Nucleus accumbens (tissue), 56 donors: ENCODE measurements at regions not wholly inside any gene's neighbourhood (a gene's known extent, or its start where the extent isn't known, plus 50 kb on each side); places are given as distances from the start of the nearest gene placed in this dataset.

Experiments
- DNase-seq, 56 donors: peaks; one replicate each; lab custom pipeline; 2025; lab: John Stamatoyannopoulos, UW

DNA sequence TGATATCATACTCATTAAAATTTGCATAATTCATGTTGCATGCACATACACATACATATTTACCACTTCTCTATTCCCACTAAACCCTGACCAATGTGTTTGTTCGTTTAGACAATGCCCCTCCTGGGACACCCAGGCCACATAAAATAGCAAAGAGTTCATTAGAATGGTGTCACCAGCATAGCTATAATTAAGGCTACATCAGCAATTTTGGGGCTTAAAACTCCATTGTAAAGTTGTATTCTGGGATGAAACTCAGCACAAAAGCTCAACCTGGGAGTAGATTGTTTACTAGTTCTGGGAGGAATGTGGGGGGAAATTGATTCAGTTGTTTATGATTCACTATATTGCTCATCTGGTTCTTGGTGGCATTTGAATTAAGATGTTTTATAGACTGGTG, 522.2 kb upstream of the SUCLG2 start:
- DNase-seq, result no peak

DNA sequence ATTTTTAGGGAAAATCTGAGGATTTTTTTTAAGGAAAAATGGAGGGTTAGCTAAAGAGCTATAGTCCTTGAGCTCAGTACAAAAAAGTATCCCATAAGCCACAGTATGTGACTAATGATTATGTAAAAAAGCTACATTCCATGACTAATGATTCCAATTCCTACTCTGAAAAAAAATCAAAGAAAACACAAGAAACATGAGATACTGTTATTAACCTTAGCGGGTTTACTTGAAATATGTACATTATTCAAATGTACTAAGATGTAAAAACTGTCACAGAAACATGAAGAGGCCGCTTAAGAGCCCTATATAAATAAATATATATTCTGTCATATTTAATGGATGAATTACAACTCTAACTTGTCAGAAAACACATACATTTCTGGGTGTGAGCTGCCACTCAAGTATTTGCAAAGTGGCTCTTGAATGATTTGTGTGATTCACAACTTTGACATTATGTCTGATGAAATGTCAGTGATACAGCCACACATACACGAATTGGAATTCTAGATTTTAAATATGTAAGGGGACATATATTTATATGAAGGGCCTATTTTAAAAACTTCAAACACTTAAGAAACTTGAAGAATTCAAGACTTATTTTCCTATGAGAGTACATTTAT, 518.7 kb upstream of the SUCLG2 start:
- no peak for DNase-seq

DNA sequence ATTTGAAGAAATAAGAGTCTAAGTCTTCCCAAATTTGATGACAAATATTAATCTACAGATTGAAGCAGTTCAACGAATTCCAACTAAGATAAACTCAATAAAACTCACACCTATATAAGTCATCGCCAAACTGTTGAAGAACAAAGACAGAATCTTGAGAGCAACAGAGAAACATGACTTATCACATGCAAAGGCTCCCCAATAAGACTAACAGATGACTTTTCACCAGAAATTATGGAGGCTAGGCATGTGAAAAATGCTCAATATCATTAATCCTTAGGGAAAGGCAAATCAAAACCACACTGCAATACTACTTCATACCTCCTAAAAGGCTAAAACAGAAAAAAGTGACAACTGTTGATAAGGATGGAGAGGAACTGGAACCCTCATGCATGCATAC, 517.6 kb upstream of the SUCLG2 start:
- no peak for DNase-seq

DNA sequence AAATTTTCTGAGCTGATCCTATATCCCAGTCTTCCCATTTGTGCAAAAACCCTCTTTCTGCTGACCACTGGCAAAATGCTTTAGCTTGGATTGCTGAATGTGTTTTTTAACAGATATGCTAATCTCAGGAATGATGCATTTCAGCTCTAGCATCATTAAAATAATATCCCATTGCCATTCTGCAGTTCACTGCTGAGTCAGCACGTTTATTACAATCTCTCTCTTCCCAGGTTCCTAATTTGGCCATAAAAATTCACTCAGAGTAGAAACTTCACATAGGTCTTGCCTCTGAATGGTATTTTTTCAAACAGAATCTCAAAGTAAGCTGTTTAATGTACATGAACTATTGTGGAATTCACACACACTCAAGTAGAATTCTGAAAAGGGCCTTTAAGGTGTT, 509.6 kb upstream of the SUCLG2 start:
- no peak for DNase-seq

DNA sequence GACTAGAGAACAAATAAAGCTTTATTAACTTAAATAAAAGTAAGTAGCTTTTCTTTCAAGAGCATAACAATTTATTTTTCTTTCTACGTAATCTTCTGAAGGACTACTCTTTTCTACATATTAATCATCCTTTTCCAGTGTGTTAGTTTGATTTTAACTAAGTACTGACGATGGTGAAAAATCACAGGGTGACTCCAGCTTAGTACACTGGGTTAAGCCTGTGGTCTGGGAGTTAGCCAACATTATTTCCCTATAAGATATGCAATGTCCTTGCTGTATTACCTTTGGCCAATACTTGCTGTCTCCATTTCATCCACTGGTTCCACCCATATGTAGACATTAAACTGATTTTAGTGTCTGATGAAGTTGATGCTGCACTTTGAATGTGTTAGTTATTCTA, 508.6 kb upstream of the SUCLG2 start:
- no peak for DNase-seq

GRCh38 chr3:68162644-68163043, 508.2 kb upstream of the SUCLG2 start:
- DNase-seq, result no peak

GRCh38 chr3:68151359-68151758, 496.9 kb upstream of the SUCLG2 start:
- no peak for DNase-seq

DNA sequence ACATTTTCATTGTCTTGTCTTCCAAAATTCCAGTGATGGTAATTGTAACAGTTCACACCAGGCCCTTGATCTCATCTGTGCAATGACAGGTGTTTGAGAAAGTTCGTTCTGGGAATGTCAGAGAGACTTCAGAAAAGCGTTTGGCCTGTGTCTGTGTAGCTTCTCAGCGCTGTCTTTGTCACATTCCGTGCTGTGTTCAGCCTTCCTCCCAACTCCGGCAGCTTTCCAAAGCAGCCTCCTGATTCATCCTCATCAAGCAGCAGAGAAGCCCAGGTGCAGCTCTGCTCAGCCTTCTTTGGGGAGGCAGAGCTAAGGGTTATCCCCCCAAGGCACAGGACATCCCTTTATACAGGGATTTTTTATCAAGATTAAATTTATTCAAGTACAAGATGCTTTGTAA, 494.0 kb upstream of the SUCLG2 start:
- peak in 1 of 56 donors; percentile 0 for DNase-seq

- DNase-seq, result peak in 2 of 56 donors; percentile 1 to 4
These were observed 488.0 kb upstream of the SUCLG2 start for GRCh38 chr3:68142441-68142840.

- DNase-seq, result no peak
These were observed 485.5 kb upstream of the SUCLG2 start for GRCh38 chr3:68139897-68140296.

DNA sequence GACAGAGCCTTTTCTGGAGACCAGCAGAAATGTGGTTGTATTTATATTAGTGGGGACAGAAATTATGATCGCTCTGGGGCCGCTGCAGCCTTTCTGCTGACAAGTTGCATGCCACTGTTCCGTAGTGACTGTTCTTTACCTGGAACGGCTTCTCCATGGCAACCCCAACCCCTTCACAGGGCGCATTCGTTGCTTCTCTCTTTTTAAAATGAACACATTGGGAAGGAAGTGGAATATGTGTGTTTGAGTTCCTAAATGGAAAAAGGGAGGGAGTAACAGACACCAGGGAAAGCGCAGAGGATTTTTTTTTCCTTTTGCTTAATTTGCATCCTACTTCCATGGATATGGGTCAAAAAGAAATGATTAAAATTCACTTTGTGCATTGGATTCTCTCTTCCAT, 482.0 kb upstream of the SUCLG2 start:
- peak in 2 of 56 donors; percentile 2 for DNase-seq

GRCh38 chr3:68135067-68135466, 480.7 kb upstream of the SUCLG2 start:
- DNase-seq, result no peak

DNA sequence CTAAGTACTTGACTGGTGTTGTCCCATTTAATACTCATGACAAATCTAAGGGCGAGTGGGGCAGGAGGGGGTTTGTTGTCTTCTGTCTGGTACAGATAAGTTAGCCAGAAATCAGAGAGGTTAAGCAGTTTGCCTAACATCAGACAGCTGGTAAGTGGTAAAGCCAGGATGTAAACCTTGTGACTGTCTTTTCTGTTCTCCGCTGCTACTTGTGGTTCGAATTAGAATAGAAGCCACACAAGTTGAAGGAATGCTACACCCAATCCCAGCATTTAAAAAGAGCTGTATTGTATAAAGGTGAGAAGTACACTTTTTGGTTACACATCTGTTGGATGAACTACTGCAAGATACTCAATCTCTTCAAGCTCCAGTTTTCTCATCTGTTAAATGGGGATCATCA, 474.7 kb upstream of the SUCLG2 start:
- no peak for DNase-seq

- DNase-seq, result no peak
These were observed 468.8 kb upstream of the SUCLG2 start for GRCh38 chr3:68123231-68123630.

DNA sequence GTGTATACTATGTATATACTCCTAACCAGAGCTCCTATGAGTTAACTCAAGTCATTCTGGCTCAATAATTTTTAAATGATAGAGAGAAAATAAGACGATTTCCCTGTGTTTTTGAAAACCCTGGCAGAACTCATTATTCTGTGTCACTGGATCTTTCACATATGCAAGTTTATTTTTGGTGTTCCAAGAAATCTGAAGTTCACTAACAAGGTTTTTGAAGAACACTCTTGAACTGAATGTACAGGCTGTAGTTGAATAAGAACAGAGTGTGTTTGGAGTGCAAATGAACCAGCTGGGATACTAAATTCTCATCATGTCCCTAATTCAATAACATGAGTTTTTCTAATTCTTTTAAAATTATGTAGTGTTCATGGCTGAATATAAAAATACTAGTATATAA, 466.9 kb upstream of the SUCLG2 start:
- no peak for DNase-seq

DNA sequence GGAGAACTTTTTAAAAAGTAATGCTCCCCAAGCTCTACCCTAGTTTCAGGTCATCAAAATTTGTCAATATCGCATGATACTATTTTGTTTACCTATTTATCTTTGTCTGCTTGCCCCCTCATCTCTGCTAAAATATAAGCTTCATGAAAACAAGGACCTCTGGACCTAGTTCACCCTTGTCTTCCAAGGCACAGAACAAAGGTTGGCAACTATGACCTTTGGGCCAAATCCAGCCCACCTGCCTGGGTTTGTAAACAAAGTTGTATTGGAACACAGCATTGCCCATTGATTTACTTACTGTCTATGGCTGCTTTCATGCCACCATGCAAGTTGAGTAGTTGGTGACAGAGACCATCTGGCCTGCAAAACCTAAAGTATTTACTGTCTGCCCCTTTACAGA, 462.2 kb upstream of the SUCLG2 start:
- no peak for DNase-seq

DNA sequence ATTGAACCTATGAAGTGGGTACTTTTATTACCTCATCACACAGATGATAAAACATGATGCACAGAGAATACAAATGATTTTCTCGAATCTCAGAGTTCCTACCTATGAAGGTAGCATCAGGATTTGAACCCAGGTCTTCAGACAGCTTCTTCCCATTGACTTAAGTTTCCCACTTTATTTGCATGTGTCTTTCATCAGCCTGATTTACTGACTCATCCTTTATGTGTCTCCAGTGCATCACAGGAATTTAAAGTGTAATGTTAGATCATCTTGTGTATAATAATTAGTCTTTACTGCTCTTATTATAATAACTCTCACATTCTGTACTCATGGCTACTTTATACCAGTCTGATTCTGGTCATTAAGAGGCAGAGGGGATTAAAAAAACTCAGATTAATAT, 449.4 kb upstream of the SUCLG2 start:
- DNase-seq, result no peak

DNA sequence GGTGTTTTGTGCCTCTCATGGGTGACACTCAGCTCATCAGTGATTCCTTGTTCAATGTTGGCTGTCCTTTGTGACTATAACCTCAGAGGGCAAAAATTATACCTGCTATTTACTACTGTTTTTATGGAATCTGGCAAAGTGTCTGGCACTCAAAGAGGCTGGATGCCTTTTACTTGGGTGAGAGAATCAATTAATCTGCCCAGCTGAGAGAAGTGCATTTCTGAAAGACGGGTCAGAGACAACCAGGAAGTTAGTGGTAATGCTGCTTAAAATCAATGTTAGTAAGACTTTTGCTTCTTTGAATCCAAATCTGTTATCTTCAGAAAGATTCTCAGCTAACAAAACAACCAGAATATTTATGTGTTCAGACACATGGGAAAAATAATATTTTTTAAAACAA, 436.2 kb upstream of the SUCLG2 start:
- no peak for DNase-seq

GRCh38 chr3:68089572-68090011, 435.2 kb upstream of the SUCLG2 start:
- DNase-seq, result no peak

- no peak for DNase-seq
These were observed 434.2 kb upstream of the SUCLG2 start for GRCh38 chr3:68088636-68089035.

DNA sequence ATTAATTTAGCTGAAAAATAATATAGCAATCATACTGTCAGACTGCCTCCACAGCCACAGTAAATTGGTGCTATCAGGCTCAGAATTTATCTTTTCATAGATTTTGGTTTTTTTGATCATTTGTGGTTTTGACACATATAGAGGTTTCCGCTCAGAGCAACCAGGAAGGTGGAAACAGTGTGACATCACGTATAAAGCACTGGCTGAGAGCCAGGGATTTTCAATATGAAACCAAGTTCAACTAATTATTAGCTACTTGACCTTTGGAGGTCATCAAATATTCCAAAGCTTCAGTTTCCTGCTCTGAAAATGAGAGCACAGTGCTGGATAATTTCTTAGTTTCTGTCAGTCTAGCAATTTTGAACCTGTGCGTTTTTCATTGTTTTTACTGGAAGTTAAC, 433.8 kb upstream of the SUCLG2 start:
- no peak for DNase-seq

DNA sequence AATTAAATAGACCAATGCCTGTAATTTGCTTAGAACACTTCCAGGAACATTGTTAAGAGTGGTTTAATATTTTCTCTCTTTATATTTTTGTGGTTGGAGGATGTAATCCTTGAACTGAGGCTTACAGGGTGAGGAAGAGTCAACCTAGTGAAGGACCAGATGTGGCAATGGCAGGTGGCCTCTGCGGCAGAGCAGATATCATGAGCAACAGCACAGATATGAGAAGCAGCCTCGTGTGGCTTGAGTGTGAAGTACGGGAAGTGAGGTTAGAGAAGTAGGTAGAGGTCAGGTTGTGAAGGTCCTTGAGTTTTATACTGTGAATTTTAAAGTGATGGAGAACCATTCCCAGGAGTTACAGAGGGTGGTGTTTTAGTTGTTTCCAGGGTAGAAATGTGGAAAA, 417.6 kb upstream of the SUCLG2 start:
- no peak for DNase-seq

- DNase-seq, result no peak
These were observed 415.8 kb upstream of the SUCLG2 start for GRCh38 chr3:68070186-68070585.
